HCT116 (cell line): ENCODE measurements at regions not wholly inside any gene's neighbourhood (a gene's known extent, or its start where the extent isn't known, plus 50 kb on each side); places are given as distances from the start of the nearest gene placed in this dataset.

Experiments
- ATAC-seq: fragments of 200-7000 bp; cut with Tn5 transposase; 2 replicates; pipeline ENCODE4 v1.9.1; 2020; ENCODE audit warnings: mild to moderate bottlenecking, moderate library complexity
- BruUV-seq: library from RNA; stranded (reverse); fragments of 400-500 nt; replicated peaks from 2 replicates; lab custom pipeline; 2021; lab: Mats Ljungman, UMichigan
- CTCF ChIA-PET: fragments of 300-600 bp; sonication (Branson Sonifier 250); formaldehyde crosslinking; loops from one replicate; lab custom pipeline; 2021; ENCODE audit warnings: antibody characterized with exemption; lab: Charles Lee
- POLR2A ChIA-PET: fragments of 300-600, 350-600 bp; sonication (Branson Sonifier 250); formaldehyde crosslinking; loops from one replicate; lab custom pipeline; 2021; ENCODE audit warnings: antibody characterized with exemption; lab: Charles Lee
- RAD21 ChIA-PET, 2 experiments: fragments of 300-600 bp; sonication (Branson Sonifier 250); formaldehyde crosslinking; loops; one replicate each; lab custom pipeline; 2023; ENCODE audit warnings: low total read pairs in 2 of 2; ENCODE audit not compliant: uncharacterized antibody in 2 of 2, unreplicated experiment in 2 of 2, low non-redundant PET in 1 of 2; lab: Charles Lee
- DNase-seq: peaks from one replicate; pipeline ENCODE4 v3.0.0-alpha.2; 2010; ENCODE audit warnings: low read depth, low spot score
- H2AFZ ChIP-seq: fragments of 200-600 bp; shearing (Covaris generic), sonication (generic); 2 replicates; pipeline ENCODE4 v1.6.1; 2017; ENCODE audit warnings: low read depth, mixed run types, mixed read lengths, antibody characterized with exemption, low read length; ENCODE audit not compliant: poor library complexity, severe bottlenecking
- H3K27ac ChIP-seq: 2 replicates; pipeline ENCODE4 v1.5.1; 2012; ENCODE audit warnings: low read depth, low read length
- H3K27me3 ChIP-seq: fragments of 200-600 bp; sonication (generic); 2 replicates; pipeline ENCODE4 v1.6.1; 2016; ENCODE audit warnings: mixed run types, low read length, mixed read lengths; ENCODE audit not compliant: insufficient read depth
- H3K36me3 ChIP-seq, 2 experiments: fragments of 200-500 bp in 1 of 2; fragments of 200-600 bp in 1 of 2; sonication (Bioruptor generic) in 1 of 2; sonication (generic) in 1 of 2; 2 replicates each; pipeline versions ENCODE4 v1.5.1 to v1.6.1; 2014 to 2016; ENCODE audit warnings: low read length in 2 of 2, inconsistent platforms in 1 of 2, mixed read lengths in 1 of 2, mixed run types in 1 of 2; ENCODE audit not compliant: insufficient read depth in 2 of 2, control insufficient read depth in 1 of 2
- H3K4me1 ChIP-seq, 2 experiments: fragments of 200-600 bp in 1 of 2; sonication (generic) in 1 of 2; 2 replicates each; pipeline versions ENCODE4 v1.5.1 to v1.6.1; 2012 to 2017; ENCODE audit warnings: low read length in 2 of 2, inconsistent platforms in 1 of 2, mild to moderate bottlenecking in 1 of 2, mixed read lengths in 1 of 2, mixed run types in 1 of 2, moderate library complexity in 1 of 2; ENCODE audit not compliant: insufficient read depth in 2 of 2, control insufficient read depth in 1 of 2
- H3K4me2 ChIP-seq: fragments of 200-600 bp; sonication (generic); 2 replicates; pipeline ENCODE4 v1.6.1; 2017; ENCODE audit warnings: mixed run types, low read length, mixed read lengths
- H3K4me3 ChIP-seq, 2 experiments: fragments of 200-600 bp in 1 of 2; sonication (generic) in 1 of 2; replicated peaks in 1 of 2; 2 replicates each; pipeline ENCODE4 v1.5.1; 2011 to 2016; ENCODE audit warnings: low read length in 2 of 2, control low read depth in 1 of 2, low read depth in 1 of 2, mild to moderate bottlenecking in 1 of 2, mixed read lengths in 1 of 2, mixed run types in 1 of 2
- H3K79me2 ChIP-seq: fragments of 200-600 bp; sonication (generic); 2 replicates; pipeline ENCODE4 v1.6.1; 2017; ENCODE audit warnings: mild to moderate bottlenecking, mixed run types, low read length, moderate library complexity, mixed read lengths; ENCODE audit not compliant: insufficient read depth
- H3K9ac ChIP-seq: fragments of 200-600 bp; sonication (generic); 2 replicates; pipeline ENCODE4 v1.6.1; 2016; ENCODE audit warnings: low read length, mixed read lengths
- H3K9me2 ChIP-seq: fragments of 200-600 bp; sonication (generic), shearing (Covaris generic); 2 replicates; pipeline ENCODE4 v1.6.1; 2017; ENCODE audit warnings: mixed run types, mild to moderate bottlenecking, moderate library complexity; ENCODE audit not compliant: insufficient read depth
- H3K9me3 ChIP-seq, 2 experiments: fragments of 200-500 bp in 1 of 2; fragments of 200-600 bp in 1 of 2; sonication (Bioruptor generic) in 1 of 2; sonication (generic) in 1 of 2; 2 replicates each; pipeline ENCODE4 v1.6.1; 2014 to 2017; ENCODE audit warnings: low read length in 2 of 2, mixed read lengths in 2 of 2, inconsistent platforms in 1 of 2, low read depth in 1 of 2, mild to moderate bottlenecking in 1 of 2, mixed run types in 1 of 2, moderate library complexity in 1 of 2; ENCODE audit not compliant: control insufficient read depth in 1 of 2, insufficient read depth in 1 of 2
- H4K20me1 ChIP-seq: fragments of 200-600 bp; sonication (generic), shearing (Covaris generic); 2 replicates; pipeline ENCODE4 v1.6.1; 2017; ENCODE audit warnings: mixed run types, mild to moderate bottlenecking, moderate library complexity; ENCODE audit not compliant: insufficient read depth
- ATF3 ChIP-seq: IDR thresholded peaks from 2 replicates; pipeline ENCODE4 v1.6.1; 2012
- CEBPB ChIP-seq: IDR thresholded peaks from 2 replicates; pipeline ENCODE4 v1.6.1; 2012; ENCODE audit warnings: low read depth
- CTCF ChIP-seq, 3 experiments: fragments of 200-600 bp in 1 of 3; sonication (generic) in 1 of 3; IDR thresholded peaks in 2 of 3; conservative IDR thresholded peaks in 1 of 3; 2 replicates each; pipeline ENCODE4 v1.5.1; 2012 to 2017; ENCODE audit warnings: low read depth in 2 of 3, low read length in 2 of 3, antibody characterized with exemption in 1 of 3, borderline replicate concordance in 1 of 3, control low read depth in 1 of 3, mild to moderate bottlenecking in 1 of 3, mixed read lengths in 1 of 3, mixed run types in 1 of 3, moderate library complexity in 1 of 3; ENCODE audit not compliant: insufficient read depth in 1 of 3
- EGR1 ChIP-seq: IDR thresholded peaks from 2 replicates; pipeline ENCODE4 v1.6.1; 2012; ENCODE audit warnings: low read depth
- EZH2 ChIP-seq: fragments of 200-600 bp; sonication (generic); IDR thresholded peaks from 2 replicates; pipeline ENCODE4 v1.6.1; 2017; ENCODE audit warnings: antibody characterized with exemption, mixed run types
- EZH2phosphoT487 ChIP-seq: fragments of 200-600 bp; IDR thresholded peaks from 2 replicates; pipeline ENCODE4 v1.6.1; 2018; ENCODE audit warnings: antibody characterized with exemption, borderline replicate concordance
- FOSL1 ChIP-seq: IDR thresholded peaks from 2 replicates; pipeline ENCODE4 v1.6.1; 2012; ENCODE audit warnings: low read depth
- POLR2A ChIP-seq: IDR thresholded peaks from 2 replicates; pipeline ENCODE4 v1.7.0; 2011; ENCODE audit warnings: borderline replicate concordance; ENCODE audit not compliant: insufficient read depth, insufficient read length; ENCODE audit errors: extremely low read depth
- REST ChIP-seq: IDR thresholded peaks from 2 replicates; pipeline ENCODE4 v1.6.1; 2012; ENCODE audit warnings: low read depth
- SIN3A ChIP-seq: IDR thresholded peaks from 2 replicates; pipeline ENCODE4 v1.6.1; 2012; ENCODE audit warnings: low read depth
- ZFX ChIP-seq: fragments of 450-650 bp; IDR thresholded peaks from 2 replicates; pipeline ENCODE4 v1.6.1; 2017
- intact Hi-C: fragments of 100-400 bp; cut with micrococcal nuclease; formaldehyde crosslinking; loops from 2 replicates; pipeline ENCODE4 v1.10.0; 2022

- Histone ChIP-seq H3K9me3 (no peaks in the 10 kb centered on the region), H2AFZ (no peak overlapping the region)
- intact Hi-C loops: no loop called here
- TF ChIP-seq FOSL1 (no peak), ATF3 (no peak), ZFX (no peak), EZH2phosphoT487 (no peak), EZH2 (no peak), POLR2A (no peak), EGR1 (no peak), CTCF (IDR thresholded peaks at IDR 0.05 in 2 of 3, conservative IDR thresholded peaks at IDR 0.05 in 1 of 3; ENCODE audit: borderline replicate concordance in 1 of 3, insufficient read depth in 1 of 3, low read depth in 2 of 3, low read length in 2 of 3) (no peak), SIN3A (no peak), CEBPB (no peak), REST (no peak)
- TF ChIP-seq, all 23 proteins: peak for 0
- ATAC-seq: no peak
- ChIA-PET POLR2A (no interaction called here), CTCF (no interaction called here), RAD21 (no interaction called here)
- no peak overlapping the region for H3K27ac ChIP-seq
- no peak overlapping the region for H3K4me3 ChIP-seq
- no peaks in the 10 kb centered on the region for H3K36me3 ChIP-seq
- no peak for DNase-seq
- no peaks in the 10 kb centered on the region for H3K9me2 ChIP-seq
- no peak overlapping the region for H3K4me2 ChIP-seq
- no peak overlapping the region for H3K9ac ChIP-seq
- peaks cover 30% of the 10 kb centered on the region for H3K27me3 ChIP-seq
- H4K20me1 ChIP-seq: no peaks in the 10 kb centered on the region
- H3K79me2 ChIP-seq: no peaks in the 10 kb centered on the region
- BruUV-seq: no TSS peak
- no peaks in the 10 kb centered on the region for H3K4me1 ChIP-seq
Measured at GRCh38 chr2:122080871-122081270, 325.4 kb downstream of the TSN start.
